Left ventricle myocardium inferior (tissue), 1 donor: ENCODE measurements at regions not wholly inside any gene's neighbourhood (a gene's known extent, or its start where the extent isn't known, plus 50 kb on each side); places are given as distances from the start of the nearest gene placed in this dataset.

Source experiments
- DNase-seq: peaks from one replicate; pipeline ENCODE4 v3.0.0-alpha.2; 2020
- H3K27ac ChIP-seq: fragments of 200-600 bp; replicated peaks from 2 replicates; pipeline ENCODE4 v1.8.0; 2021
- H3K27me3 ChIP-seq: fragments of 200-600 bp; 2 replicates; pipeline ENCODE4 v1.8.0; 2021; ENCODE audit warnings: low read depth
- H3K36me3 ChIP-seq: fragments of 200-600 bp; 2 replicates; pipeline ENCODE4 v1.8.0; 2021
- H3K4me1 ChIP-seq: fragments of 200-600 bp; 2 replicates; pipeline ENCODE4 v1.8.0; 2021
- H3K4me3 ChIP-seq: fragments of 200-600 bp; 2 replicates; pipeline ENCODE4 v1.8.0; 2021; ENCODE audit warnings: mild to moderate bottlenecking, moderate library complexity
- H3K9me3 ChIP-seq: fragments of 200-600 bp; replicated peaks from 2 replicates; pipeline ENCODE4 v1.8.0; 2021
- CTCF ChIP-seq: fragments of 200-600 bp; IDR thresholded peaks from 2 replicates; pipeline ENCODE4 v1.8.0; 2021; ENCODE audit warnings: antibody characterized with exemption, mild to moderate bottlenecking, borderline replicate concordance
- intact Hi-C: fragments of 100-400 bp; cut with micrococcal nuclease; formaldehyde crosslinking; loops from one replicate; pipeline ENCODE4 v1.11.0; 2022
- donor health status: DM: no; HTN: yes; CAD: no; lungs with severe emphysema.

- Histone ChIP-seq H3K27ac (no peak overlapping the region), H3K4me3 (no peak overlapping the region), H3K27me3 (no peaks in the 10 kb centered on the region), H3K36me3 (no peaks in the 10 kb centered on the region), H3K4me1 (no peaks in the 10 kb centered on the region), H3K9me3 (no peaks in the 10 kb centered on the region)
- intact Hi-C loops, result no loop called here
- DNase-seq, result no peak
- TF ChIP-seq CTCF, result no peak
Measured at GRCh38 chr6:91434576-91434975, 847.7 kb upstream of the MAP3K7 start.

GRCh38 chr6:91433660-91434534, 847.0 kb upstream of the MAP3K7 start:
- Histone ChIP-seq H3K9me3 (no peaks in the 10 kb centered on the region), H3K27ac (no peak overlapping the region), H3K36me3 (no peaks in the 10 kb centered on the region), H3K4me3 (no peak overlapping the region), H3K27me3 (no peaks in the 10 kb centered on the region), H3K4me1 (no peaks in the 10 kb centered on the region)
- intact Hi-C loops, result no loop called here
- no peak for DNase-seq
- TF ChIP-seq CTCF, result no peak

- DNase-seq, result no peak
- intact Hi-C loops, result no loop called here
- Histone ChIP-seq H3K36me3 (no peaks in the 10 kb centered on the region), H3K4me3 (no peak overlapping the region), H3K27me3 (no peaks in the 10 kb centered on the region), H3K27ac (no peak overlapping the region), H3K9me3 (no peaks in the 10 kb centered on the region), H3K4me1 (no peaks in the 10 kb centered on the region)
- no peak for TF ChIP-seq CTCF
Measured at GRCh38 chr6:91428953-91429560, 842.2 kb upstream of the MAP3K7 start.

- Histone ChIP-seq H3K36me3 (no peaks in the 10 kb centered on the region), H3K4me1 (no peaks in the 10 kb centered on the region), H3K4me3 (no peak overlapping the region), H3K9me3 (no peaks in the 10 kb centered on the region), H3K27ac (no peak overlapping the region), H3K27me3 (no peaks in the 10 kb centered on the region)
- DNase-seq, result no peak
- TF ChIP-seq CTCF, result no peak
- intact Hi-C loops, result no loop called here
Measured at GRCh38 chr6:91428296-91428695, 841.4 kb upstream of the MAP3K7 start.

GRCh38 chr6:91420243-91420642, 833.4 kb upstream of the MAP3K7 start:
- Histone ChIP-seq H3K27ac (no peak overlapping the region), H3K4me3 (no peak overlapping the region), H3K27me3 (no peaks in the 10 kb centered on the region), H3K4me1 (no peaks in the 10 kb centered on the region), H3K9me3 (peaks cover 50% of the 10 kb centered on the region), H3K36me3 (no peaks in the 10 kb centered on the region)
- DNase-seq, result no peak
- TF ChIP-seq CTCF, result no peak
- intact Hi-C loops, result no loop called here
